GM12878 (cell line): ENCODE measurements at regions not wholly inside any gene's neighbourhood (a gene's known extent, or its start where the extent isn't known, plus 50 kb on each side); places are given as distances from the start of the nearest gene placed in this dataset.

Experiments used
- ATAC-seq: fragments of 200-7000 bp; cut with Tn5 transposase; 3 replicates; pipeline ENCODE4 v1.9.1; 2020; ENCODE audit warnings: mild to moderate bottlenecking, moderate library complexity
- BruUV-seq: library from RNA; stranded (reverse); fragments of 400-500 nt; replicated peaks from 2 replicates; lab custom pipeline; 2021; lab: Mats Ljungman, UMichigan
- CTCF ChIA-PET: fragments of 300-600 bp; sonication (Branson Sonifier 250); formaldehyde crosslinking; extraction: SDS; loops from one replicate; lab custom pipeline; 2021; ENCODE audit warnings: inconsistent platforms; lab: Yijun Ruan, JAX
- POLR2A ChIA-PET: fragments of 350-600 bp; formaldehyde crosslinking; extraction: SDS; loops from one replicate; lab custom pipeline; 2021; ENCODE audit warnings: inconsistent platforms; lab: Charles Lee
- RAD21 ChIA-PET: fragments of 300-600 bp; sonication (Branson Sonifier 250); formaldehyde crosslinking; loops from one replicate; lab custom pipeline; 2023; ENCODE audit warnings: antibody characterized with exemption; ENCODE audit not compliant: unreplicated experiment; lab: Charles Lee
- SMC1A ChIA-PET: fragments of 300-600 bp; sonication (Branson Sonifier 250); formaldehyde crosslinking; loops from one replicate; lab custom pipeline; 2023; ENCODE audit not compliant: unreplicated experiment, uncharacterized antibody; lab: Charles Lee
- DNase-seq: peaks from one replicate; pipeline ENCODE4 v3.0.0-alpha.2; 2011; ENCODE audit warnings: low read depth, low spot score
- FAIRE-seq: peaks from 3 replicates; lab custom pipeline; 2011; peaks lifted over from hg19 to GRCh38; lab: Jason Lieb, UNC
- H2AFZ ChIP-seq: 2 replicates; pipeline ENCODE4 v1.6.0; 2011; ENCODE audit warnings: low read depth, low read length, control low read depth; ENCODE audit not compliant: control insufficient read depth
- H3K27ac ChIP-seq: 2 replicates; pipeline ENCODE4 v1.5.1; 2011; ENCODE audit warnings: control low read depth; ENCODE audit not compliant: control insufficient read depth, insufficient read depth
- H3K27me3 ChIP-seq, 2 experiments: replicated peaks in 1 of 2; 2 replicates each; pipeline versions ENCODE4 v1.6.0 to v1.6.1; 2011; ENCODE audit warnings: low read length in 1 of 2; ENCODE audit not compliant: control insufficient read depth in 2 of 2, insufficient read depth in 2 of 2
- H3K36me3 ChIP-seq, 2 experiments: 2 replicates each; pipeline ENCODE4 v1.5.1; 2011; ENCODE audit warnings: low read length in 1 of 2; ENCODE audit not compliant: control insufficient read depth in 2 of 2, insufficient read depth in 2 of 2
- H3K4me1 ChIP-seq: 2 replicates; pipeline ENCODE4 v1.6.1; 2011; ENCODE audit warnings: mild to moderate bottlenecking, low read length, moderate library complexity, mixed read lengths; ENCODE audit not compliant: control insufficient read depth, insufficient read depth
- H3K4me2 ChIP-seq: 2 replicates; pipeline ENCODE4 v1.6.0; 2011; ENCODE audit warnings: control low read depth; ENCODE audit not compliant: control insufficient read depth, insufficient read depth
- H3K4me3 ChIP-seq: fragments of 200-600 bp; sonication (generic); 2 replicates; pipeline ENCODE4 v1.5.1; 2016
- H3K79me2 ChIP-seq: 2 replicates; pipeline ENCODE4 v1.6.0; 2011; ENCODE audit warnings: low read length; ENCODE audit not compliant: control insufficient read depth, insufficient read depth
- H3K9ac ChIP-seq: 2 replicates; pipeline ENCODE4 v1.8.0; 2011; ENCODE audit warnings: low read length, control low read depth, mixed read lengths; ENCODE audit not compliant: control insufficient read depth, insufficient read depth
- H3K9me3 ChIP-seq: replicated peaks from 3 replicates; pipeline ENCODE4 v1.5.1; 2011; ENCODE audit warnings: mild to moderate bottlenecking, low read length; ENCODE audit not compliant: control insufficient read depth, insufficient read depth
- H4K20me1 ChIP-seq: 2 replicates; pipeline ENCODE4 v1.6.0; 2011; ENCODE audit not compliant: control insufficient read depth, insufficient read depth
- EED ChIP-seq: sonication (generic); IDR thresholded peaks from 2 replicates; pipeline ENCODE4 v1.6.1; 2016; ENCODE audit warnings: antibody characterized with exemption, low read depth
- NRF1 ChIP-seq: conservative IDR thresholded peaks from 2 replicates; pipeline ENCODE4 v1.6.1; 2011; ENCODE audit warnings: mild to moderate bottlenecking, low read depth, low read length, improper control_type of control experiment
- RFX5 ChIP-seq: IDR thresholded peaks from 2 replicates; pipeline ENCODE4 v1.6.1; 2011; ENCODE audit warnings: low read depth, low read length, improper control_type of control experiment
- SIN3A ChIP-seq: IDR thresholded peaks from 2 replicates; pipeline ENCODE4 v1.6.1; 2012; ENCODE audit warnings: low read depth, low read length, improper control_type of control experiment
- SMAD1 ChIP-seq: fragments of 450-650 bp; IDR thresholded peaks from 2 replicates; pipeline ENCODE4 v1.6.1; 2018; ENCODE audit warnings: mild to moderate bottlenecking, low read depth; ENCODE audit not compliant: partially characterized antibody
- WRNIP1 ChIP-seq: IDR thresholded peaks from 2 replicates; pipeline ENCODE4 v1.6.1; 2011; ENCODE audit warnings: low read depth, low read length, improper control_type of control experiment, borderline replicate concordance
- WGBS: methylation state at CpG from one replicate; pipeline ENCODE4 v1.1.6; 2016; ENCODE audit warnings: low lambda C conversion rate; ENCODE audit not compliant: insufficient replicate concordance, insufficient coverage; ENCODE audit errors: missing lambda C conversion rate; 5-methylcytosine and 5-hydroxymethylcytosine counted together
- in situ Hi-C: fragments of 300-500 bp; cut with MboI; formaldehyde crosslinking; loops from 9 replicates; pipeline ENCODE4 v1.14.3; 2018; ENCODE audit warnings: mixed read lengths
- intact Hi-C: fragments of 100-400 bp; cut with micrococcal nuclease; formaldehyde crosslinking; loops from one replicate; pipeline ENCODE4 v1.14.2; 2022; ENCODE audit not compliant: unreplicated experiment
- TF ChIP-seq, protein P1 (sequence below): fragments of 450-650 bp; IDR thresholded peaks from 2 replicates; pipeline ENCODE4 v1.6.1; 2017; ENCODE audit warnings: antibody characterized with exemption, mild to moderate bottlenecking, moderate library complexity
- TF ChIP-seq, protein P2 (sequence below): IDR thresholded peaks from 2 replicates; pipeline ENCODE4 v1.6.1; 2011; ENCODE audit warnings: low read depth, mild to moderate bottlenecking, low read length, moderate library complexity, borderline replicate concordance; ENCODE audit errors: extremely low read depth
- TF ChIP-seq, protein P3 (sequence below): fragments of 450-650 bp; IDR thresholded peaks from 2 replicates; pipeline ENCODE4 v1.6.1; 2014; ENCODE audit warnings: mild to moderate bottlenecking
- TF ChIP-seq, protein P4 (sequence below): fragments of 150-350 bp; IDR thresholded peaks from 2 replicates; pipeline ENCODE4 v1.6.1; 2016; ENCODE audit warnings: low read depth, low read length

DNA sequence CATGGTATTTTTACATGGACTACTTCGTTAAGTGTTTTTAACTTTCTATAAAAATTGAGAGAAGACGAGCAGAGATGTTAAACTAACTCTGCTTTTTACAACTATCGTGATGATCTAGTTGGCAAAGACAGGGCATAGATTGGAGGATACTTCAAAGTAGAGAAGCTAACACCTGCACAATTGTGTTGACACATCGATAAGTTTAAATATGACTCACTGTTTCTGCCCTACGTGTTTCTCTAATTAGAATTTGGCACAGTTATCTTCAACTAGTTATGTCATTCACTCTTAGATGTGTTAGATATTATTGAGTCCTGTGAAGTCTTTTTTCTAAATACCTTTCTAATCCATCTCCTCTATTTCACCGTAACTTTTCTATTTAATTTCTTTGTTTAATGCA is 68.5 kb upstream of the FERD3L start:
- ATAC-seq (no peak), DNase-seq (no peak), FAIRE-seq (no peak)
- Histone ChIP-seq H3K27me3 (no peaks in the 10 kb centered on the region), H3K9me3 (no peaks in the 10 kb centered on the region), H3K36me3 (no peaks in the 10 kb centered on the region), H3K9ac (no peak overlapping the region), H4K20me1 (no peaks in the 10 kb centered on the region), H3K79me2 (no peaks in the 10 kb centered on the region), H2AFZ (no peak overlapping the region), H3K27ac (no peak overlapping the region), H3K4me3 (no peak overlapping the region), H3K4me1 (no peaks in the 10 kb centered on the region), H3K4me2 (no peak overlapping the region)
- TF ChIP-seq RFX5 (no peak), EED (no peak), SIN3A (no peak)
- POLR2A ChIA-PET: no interaction called here
- CTCF ChIA-PET: no interaction called here
- intact Hi-C loops (no loop called here), in situ Hi-C loops (no loop called here)
- WGBS: 25% methylated on average over 6 of the region's 6 CpGs
- SMC1A ChIA-PET: no interaction called here
- RAD21 ChIA-PET: no interaction called here
- no TSS peak for BruUV-seq

DNA sequence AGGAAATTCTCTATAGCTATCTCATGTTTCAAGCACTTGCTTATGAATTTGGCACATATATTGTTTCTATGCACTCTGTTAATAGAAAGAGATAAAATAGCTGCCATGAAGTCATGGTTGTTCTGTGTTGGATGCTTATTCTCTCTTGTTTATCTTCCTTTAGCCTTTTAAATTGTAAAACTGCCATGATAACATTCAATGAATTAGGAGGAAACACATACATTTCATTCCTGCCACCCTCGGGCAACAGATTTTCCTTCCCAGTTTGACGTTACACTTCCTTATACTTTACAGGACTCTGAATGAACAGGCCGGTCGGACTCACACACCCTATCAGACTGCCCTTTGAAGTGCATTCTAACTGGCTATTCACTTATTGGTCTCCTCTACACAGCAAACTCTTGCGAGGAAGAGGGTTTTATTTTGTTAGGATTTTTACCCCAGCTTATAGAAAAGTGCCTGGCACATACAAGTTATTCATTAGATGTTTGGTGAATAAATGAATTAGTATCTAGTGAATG is 65.7 kb upstream of the FERD3L start:
- no peak for ATAC-seq
- H3K27me3 ChIP-seq: no peaks in the 10 kb centered on the region
- CTCF ChIA-PET: no interaction called here
- BruUV-seq: no TSS peak
- WGBS: 49% methylated on average over 5 of the region's 5 CpGs
- DNase-seq: no peak
- intact Hi-C loops (no loop called here), in situ Hi-C loops (no loop called here)
- no peak overlapping the region for H3K9ac ChIP-seq
- POLR2A ChIA-PET: no interaction called here
- H3K27ac ChIP-seq: no peak overlapping the region
- H3K9me3 ChIP-seq: no peaks in the 10 kb centered on the region
- no peak for FAIRE-seq
- H2AFZ ChIP-seq: no peak overlapping the region
- no peaks in the 10 kb centered on the region for H3K36me3 ChIP-seq
- H3K79me2 ChIP-seq: no peaks in the 10 kb centered on the region
- SMC1A ChIA-PET: no interaction called here
- no peak overlapping the region for H3K4me2 ChIP-seq
- RAD21 ChIA-PET: no interaction called here
- no peak overlapping the region for H3K4me3 ChIP-seq
- H4K20me1 ChIP-seq: no peaks in the 10 kb centered on the region
- H3K4me1 ChIP-seq: no peaks in the 10 kb centered on the region
- TF ChIP-seq NRF1 (no peak), WRNIP1 (no peak), SMAD1 (no peak)
- TF ChIP-seq, protein P1, sequence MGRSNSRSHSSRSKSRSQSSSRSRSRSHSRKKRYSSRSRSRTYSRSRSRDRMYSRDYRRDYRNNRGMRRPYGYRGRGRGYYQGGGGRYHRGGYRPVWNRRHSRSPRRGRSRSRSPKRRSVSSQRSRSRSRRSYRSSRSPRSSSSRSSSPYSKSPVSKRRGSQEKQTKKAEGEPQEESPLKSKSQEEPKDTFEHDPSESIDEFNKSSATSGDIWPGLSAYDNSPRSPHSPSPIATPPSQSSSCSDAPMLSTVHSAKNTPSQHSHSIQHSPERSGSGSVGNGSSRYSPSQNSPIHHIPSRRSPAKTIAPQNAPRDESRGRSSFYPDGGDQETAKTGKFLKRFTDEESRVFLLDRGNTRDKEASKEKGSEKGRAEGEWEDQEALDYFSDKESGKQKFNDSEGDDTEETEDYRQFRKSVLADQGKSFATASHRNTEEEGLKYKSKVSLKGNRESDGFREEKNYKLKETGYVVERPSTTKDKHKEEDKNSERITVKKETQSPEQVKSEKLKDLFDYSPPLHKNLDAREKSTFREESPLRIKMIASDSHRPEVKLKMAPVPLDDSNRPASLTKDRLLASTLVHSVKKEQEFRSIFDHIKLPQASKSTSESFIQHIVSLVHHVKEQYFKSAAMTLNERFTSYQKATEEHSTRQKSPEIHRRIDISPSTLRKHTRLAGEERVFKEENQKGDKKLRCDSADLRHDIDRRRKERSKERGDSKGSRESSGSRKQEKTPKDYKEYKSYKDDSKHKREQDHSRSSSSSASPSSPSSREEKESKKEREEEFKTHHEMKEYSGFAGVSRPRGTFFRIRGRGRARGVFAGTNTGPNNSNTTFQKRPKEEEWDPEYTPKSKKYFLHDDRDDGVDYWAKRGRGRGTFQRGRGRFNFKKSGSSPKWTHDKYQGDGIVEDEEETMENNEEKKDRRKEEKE: no peak
- TF ChIP-seq, protein P2, sequence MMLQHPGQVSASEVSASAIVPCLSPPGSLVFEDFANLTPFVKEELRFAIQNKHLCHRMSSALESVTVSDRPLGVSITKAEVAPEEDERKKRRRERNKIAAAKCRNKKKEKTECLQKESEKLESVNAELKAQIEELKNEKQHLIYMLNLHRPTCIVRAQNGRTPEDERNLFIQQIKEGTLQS: no peak
- TF ChIP-seq, protein P3, sequence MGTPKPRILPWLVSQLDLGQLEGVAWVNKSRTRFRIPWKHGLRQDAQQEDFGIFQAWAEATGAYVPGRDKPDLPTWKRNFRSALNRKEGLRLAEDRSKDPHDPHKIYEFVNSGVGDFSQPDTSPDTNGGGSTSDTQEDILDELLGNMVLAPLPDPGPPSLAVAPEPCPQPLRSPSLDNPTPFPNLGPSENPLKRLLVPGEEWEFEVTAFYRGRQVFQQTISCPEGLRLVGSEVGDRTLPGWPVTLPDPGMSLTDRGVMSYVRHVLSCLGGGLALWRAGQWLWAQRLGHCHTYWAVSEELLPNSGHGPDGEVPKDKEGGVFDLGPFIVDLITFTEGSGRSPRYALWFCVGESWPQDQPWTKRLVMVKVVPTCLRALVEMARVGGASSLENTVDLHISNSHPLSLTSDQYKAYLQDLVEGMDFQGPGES: no peak
- TF ChIP-seq, protein P4, sequence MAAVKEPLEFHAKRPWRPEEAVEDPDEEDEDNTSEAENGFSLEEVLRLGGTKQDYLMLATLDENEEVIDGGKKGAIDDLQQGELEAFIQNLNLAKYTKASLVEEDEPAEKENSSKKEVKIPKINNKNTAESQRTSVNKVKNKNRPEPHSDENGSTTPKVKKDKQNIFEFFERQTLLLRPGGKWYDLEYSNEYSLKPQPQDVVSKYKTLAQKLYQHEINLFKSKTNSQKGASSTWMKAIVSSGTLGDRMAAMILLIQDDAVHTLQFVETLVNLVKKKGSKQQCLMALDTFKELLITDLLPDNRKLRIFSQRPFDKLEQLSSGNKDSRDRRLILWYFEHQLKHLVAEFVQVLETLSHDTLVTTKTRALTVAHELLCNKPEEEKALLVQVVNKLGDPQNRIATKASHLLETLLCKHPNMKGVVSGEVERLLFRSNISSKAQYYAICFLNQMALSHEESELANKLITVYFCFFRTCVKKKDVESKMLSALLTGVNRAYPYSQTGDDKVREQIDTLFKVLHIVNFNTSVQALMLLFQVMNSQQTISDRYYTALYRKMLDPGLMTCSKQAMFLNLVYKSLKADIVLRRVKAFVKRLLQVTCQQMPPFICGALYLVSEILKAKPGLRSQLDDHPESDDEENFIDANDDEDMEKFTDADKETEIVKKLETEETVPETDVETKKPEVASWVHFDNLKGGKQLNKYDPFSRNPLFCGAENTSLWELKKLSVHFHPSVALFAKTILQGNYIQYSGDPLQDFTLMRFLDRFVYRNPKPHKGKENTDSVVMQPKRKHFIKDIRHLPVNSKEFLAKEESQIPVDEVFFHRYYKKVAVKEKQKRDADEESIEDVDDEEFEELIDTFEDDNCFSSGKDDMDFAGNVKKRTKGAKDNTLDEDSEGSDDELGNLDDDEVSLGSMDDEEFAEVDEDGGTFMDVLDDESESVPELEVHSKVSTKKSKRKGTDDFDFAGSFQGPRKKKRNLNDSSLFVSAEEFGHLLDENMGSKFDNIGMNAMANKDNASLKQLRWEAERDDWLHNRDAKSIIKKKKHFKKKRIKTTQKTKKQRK: no peak
